GM12878 (cell line): ENCODE measurements at regions not wholly inside any gene's neighbourhood (a gene's known extent, or its start where the extent isn't known, plus 50 kb on each side); places are given as distances from the start of the nearest gene placed in this dataset.

ENCODE experiments used
- ATAC-seq: fragments of 200-7000 bp; cut with Tn5 transposase; 3 replicates; pipeline ENCODE4 v1.9.1; 2020; ENCODE audit warnings: mild to moderate bottlenecking, moderate library complexity
- BruUV-seq: library from RNA; stranded (reverse); fragments of 400-500 nt; replicated peaks from 2 replicates; lab custom pipeline; 2021; lab: Mats Ljungman, UMichigan
- CTCF ChIA-PET: fragments of 300-600 bp; sonication (Branson Sonifier 250); formaldehyde crosslinking; extraction: SDS; loops from one replicate; lab custom pipeline; 2021; ENCODE audit warnings: inconsistent platforms; lab: Yijun Ruan, JAX
- POLR2A ChIA-PET: fragments of 350-600 bp; formaldehyde crosslinking; extraction: SDS; loops from one replicate; lab custom pipeline; 2021; ENCODE audit warnings: inconsistent platforms; lab: Charles Lee
- RAD21 ChIA-PET: fragments of 300-600 bp; sonication (Branson Sonifier 250); formaldehyde crosslinking; loops from one replicate; lab custom pipeline; 2023; ENCODE audit warnings: antibody characterized with exemption; ENCODE audit not compliant: unreplicated experiment; lab: Charles Lee
- SMC1A ChIA-PET: fragments of 300-600 bp; sonication (Branson Sonifier 250); formaldehyde crosslinking; loops from one replicate; lab custom pipeline; 2023; ENCODE audit not compliant: unreplicated experiment, uncharacterized antibody; lab: Charles Lee
- DNase-seq: peaks from one replicate; pipeline ENCODE4 v3.0.0-alpha.2; 2011; ENCODE audit warnings: low read depth, low spot score
- FAIRE-seq: peaks from 3 replicates; lab custom pipeline; 2011; peaks lifted over from hg19 to GRCh38; lab: Jason Lieb, UNC
- H2AFZ ChIP-seq: 2 replicates; pipeline ENCODE4 v1.6.0; 2011; ENCODE audit warnings: low read depth, low read length, control low read depth; ENCODE audit not compliant: control insufficient read depth
- H3K27ac ChIP-seq: 2 replicates; pipeline ENCODE4 v1.5.1; 2011; ENCODE audit warnings: control low read depth; ENCODE audit not compliant: control insufficient read depth, insufficient read depth
- H3K27me3 ChIP-seq, 2 experiments: replicated peaks in 1 of 2; 2 replicates each; pipeline versions ENCODE4 v1.6.0 to v1.6.1; 2011; ENCODE audit warnings: low read length in 1 of 2; ENCODE audit not compliant: control insufficient read depth in 2 of 2, insufficient read depth in 2 of 2
- H3K36me3 ChIP-seq, 2 experiments: 2 replicates each; pipeline ENCODE4 v1.5.1; 2011; ENCODE audit warnings: low read length in 1 of 2; ENCODE audit not compliant: control insufficient read depth in 2 of 2, insufficient read depth in 2 of 2
- H3K4me1 ChIP-seq: 2 replicates; pipeline ENCODE4 v1.6.1; 2011; ENCODE audit warnings: mild to moderate bottlenecking, low read length, moderate library complexity, mixed read lengths; ENCODE audit not compliant: control insufficient read depth, insufficient read depth
- H3K4me2 ChIP-seq: 2 replicates; pipeline ENCODE4 v1.6.0; 2011; ENCODE audit warnings: control low read depth; ENCODE audit not compliant: control insufficient read depth, insufficient read depth
- H3K4me3 ChIP-seq: fragments of 200-600 bp; sonication (generic); 2 replicates; pipeline ENCODE4 v1.5.1; 2016
- H3K79me2 ChIP-seq: 2 replicates; pipeline ENCODE4 v1.6.0; 2011; ENCODE audit warnings: low read length; ENCODE audit not compliant: control insufficient read depth, insufficient read depth
- H3K9ac ChIP-seq: 2 replicates; pipeline ENCODE4 v1.8.0; 2011; ENCODE audit warnings: low read length, control low read depth, mixed read lengths; ENCODE audit not compliant: control insufficient read depth, insufficient read depth
- H3K9me3 ChIP-seq: replicated peaks from 3 replicates; pipeline ENCODE4 v1.5.1; 2011; ENCODE audit warnings: mild to moderate bottlenecking, low read length; ENCODE audit not compliant: control insufficient read depth, insufficient read depth
- H4K20me1 ChIP-seq: 2 replicates; pipeline ENCODE4 v1.6.0; 2011; ENCODE audit not compliant: control insufficient read depth, insufficient read depth
- ATF7 ChIP-seq: fragments of 450-650 bp; IDR thresholded peaks from 2 replicates; pipeline ENCODE4 v1.6.1; 2016; ENCODE audit warnings: low read depth, mild to moderate bottlenecking
- BCL11A ChIP-seq: IDR thresholded peaks from 2 replicates; pipeline ENCODE4 v1.6.1; 2011; ENCODE audit warnings: low read depth, low read length
- BCL3 ChIP-seq: IDR thresholded peaks from 2 replicates; pipeline ENCODE4 v1.6.1; 2011; ENCODE audit warnings: borderline replicate concordance, low read depth, mild to moderate bottlenecking, moderate library complexity, low read length; ENCODE audit not compliant: insufficient read depth, poor library complexity, severe bottlenecking
- BMI1 ChIP-seq: fragments of 450-650 bp; IDR thresholded peaks from 2 replicates; pipeline ENCODE4 v1.6.1; 2016; ENCODE audit warnings: mild to moderate bottlenecking, moderate library complexity, borderline replicate concordance
- ELK1 ChIP-seq: IDR thresholded peaks from 2 replicates; pipeline ENCODE4 v1.6.1; 2012; ENCODE audit warnings: low read depth, low read length, improper control_type of control experiment
- ETV6 ChIP-seq, 2 experiments: fragments of 450-650 bp in 1 of 2; IDR thresholded peaks in 1 of 2; conservative IDR thresholded peaks in 1 of 2; 2 replicates each; pipeline ENCODE4 v1.6.1; 2014; ENCODE audit warnings: antibody characterized with exemption in 1 of 2, borderline replicate concordance in 1 of 2, low read depth in 1 of 2, mild to moderate bottlenecking in 1 of 2, moderate library complexity in 1 of 2
- FOXM1 ChIP-seq: IDR thresholded peaks from 2 replicates; pipeline ENCODE4 v1.6.1; 2012; ENCODE audit warnings: low read depth, mild to moderate bottlenecking, inconsistent platforms, low read length, moderate library complexity
- GATAD2B ChIP-seq: fragments of 450-650 bp; conservative IDR thresholded peaks from 2 replicates; pipeline ENCODE4 v1.6.1; 2017; ENCODE audit warnings: low read depth, mild to moderate bottlenecking, moderate library complexity
- HDGF ChIP-seq: fragments of 450-650 bp; IDR thresholded peaks from 2 replicates; pipeline ENCODE4 v1.6.1; 2016; ENCODE audit warnings: antibody characterized with exemption
- IKZF1 ChIP-seq: fragments of 450-650 bp; conservative IDR thresholded peaks from 2 replicates; pipeline ENCODE4 v1.6.1; 2017; ENCODE audit warnings: antibody characterized with exemption, mild to moderate bottlenecking
- IKZF2 ChIP-seq, 2 experiments: fragments of 450-650 bp; IDR thresholded peaks; 2 replicates each; pipeline ENCODE4 v1.6.1; 2017; ENCODE audit warnings: mild to moderate bottlenecking in 2 of 2, moderate library complexity in 2 of 2
- LARP7 ChIP-seq: fragments of 450-650 bp; IDR thresholded peaks from 2 replicates; pipeline ENCODE4 v1.6.1; 2017; ENCODE audit warnings: mild to moderate bottlenecking
- MEF2A ChIP-seq: IDR thresholded peaks from 2 replicates; pipeline ENCODE4 v1.6.1; 2011; ENCODE audit warnings: low read depth, mild to moderate bottlenecking, low read length, moderate library complexity; ENCODE audit not compliant: insufficient read depth
- MEF2B ChIP-seq: fragments of 450-650 bp; IDR thresholded peaks from 2 replicates; pipeline ENCODE4 v1.6.1; 2018; ENCODE audit warnings: mild to moderate bottlenecking, moderate library complexity; ENCODE audit not compliant: partially characterized antibody, poor library complexity, severe bottlenecking
- PAX5 ChIP-seq: IDR thresholded peaks from 2 replicates; pipeline ENCODE4 v1.6.1; 2011; ENCODE audit warnings: low read depth, low read length, borderline replicate concordance
- RAD21 ChIP-seq: IDR thresholded peaks from 2 replicates; pipeline ENCODE4 v1.6.1; 2011; ENCODE audit warnings: mild to moderate bottlenecking, low read depth, low read length, moderate library complexity; ENCODE audit not compliant: insufficient read depth
- RELB ChIP-seq: fragments of 450-650 bp; IDR thresholded peaks from 2 replicates; pipeline ENCODE4 v1.6.1; 2017; ENCODE audit warnings: low read depth, mild to moderate bottlenecking, moderate library complexity
- RUNX3 ChIP-seq: IDR thresholded peaks from 2 replicates; pipeline ENCODE4 v1.6.1; 2012; ENCODE audit warnings: low read length, inconsistent platforms
- ZNF24 ChIP-seq: fragments of 450-650 bp; IDR thresholded peaks from 2 replicates; pipeline ENCODE4 v1.6.1; 2017; ENCODE audit warnings: antibody characterized with exemption, mild to moderate bottlenecking
- ZNF384 ChIP-seq: IDR thresholded peaks from 2 replicates; pipeline ENCODE4 v1.6.1; 2012; ENCODE audit warnings: low read depth, mild to moderate bottlenecking, low read length, improper control_type of control experiment, borderline replicate concordance
- WGBS: methylation state at CpG from one replicate; pipeline ENCODE4 v1.1.6; 2016; ENCODE audit warnings: low lambda C conversion rate; ENCODE audit not compliant: insufficient replicate concordance, insufficient coverage; ENCODE audit errors: missing lambda C conversion rate; 5-methylcytosine and 5-hydroxymethylcytosine counted together
- in situ Hi-C: fragments of 300-500 bp; cut with MboI; formaldehyde crosslinking; loops from 9 replicates; pipeline ENCODE4 v1.14.3; 2018; ENCODE audit warnings: mixed read lengths
- intact Hi-C: fragments of 100-400 bp; cut with micrococcal nuclease; formaldehyde crosslinking; loops from one replicate; pipeline ENCODE4 v1.14.2; 2022; ENCODE audit not compliant: unreplicated experiment

GRCh38 chr22:22111267-22111751 lies 128.7 kb upstream of the TOP3B start:
- POLR2A ChIA-PET, result interaction anchor here (0.5 to 4.3 kb wide), 16 partner anchors 9 to 843 kb away, joined by 3 to 18 read pairs (median 4); no protein-coding TSS in a partner anchor
- 2% methylated on average over 4 of the region's 4 CpGs for WGBS
- intact Hi-C loops (loop anchor here (1.0 to 5.0 kb wide), 6 partner anchors 12 to 846 kb away; no protein-coding TSS in a partner anchor), in situ Hi-C loops (no loop called here)
- Histone ChIP-seq H3K27ac (peak overlapping the region; percentile 88), H3K36me3 (no peaks in the 10 kb centered on the region), H3K4me3 (no peak overlapping the region), H3K9me3 (no peaks in the 10 kb centered on the region), H3K9ac (peak overlapping the region; percentile 58; the same call in 1 of the 2 replicates), H3K4me1 (peaks cover 18% of the 10 kb centered on the region), H3K27me3 (no peaks in the 10 kb centered on the region), H2AFZ (peak overlapping the region; percentile 60), H4K20me1 (no peaks in the 10 kb centered on the region), H3K79me2 (no peaks in the 10 kb centered on the region), H3K4me2 (peak overlapping the region; percentile 86)
- peak; percentile 86 for DNase-seq
- SMC1A ChIA-PET, result interaction anchor here (0.7 to 7.6 kb wide), 31 partner anchors 8 to 843 kb away, joined by 3 to 87 read pairs (median 7); no protein-coding TSS in a partner anchor
- CTCF ChIA-PET, result interaction anchor here (0.7 to 6.6 kb wide), 43 partner anchors 8 to 848 kb away, joined by 3 to 104 read pairs (median 7); no protein-coding TSS in a partner anchor
- peak; percentile 90 for ATAC-seq
- RAD21 ChIA-PET, result interaction anchor here (0.6 to 3.9 kb wide), 31 partner anchors 8 to 844 kb away, joined by 3 to 72 read pairs (median 6); no protein-coding TSS in a partner anchor
- peak; percentile 99 for FAIRE-seq
- BruUV-seq, result no TSS peak
- TF ChIP-seq ETV6 (conservative IDR thresholded peaks at IDR 0.05 in 1 of 2, IDR thresholded peaks at IDR 0.05 in 1 of 2; ENCODE audit: borderline replicate concordance in 1 of 2, low read depth in 1 of 2) (no peak), ELK1 (no peak), LARP7 (no peak), ATF7 (peak; percentile 38; the same call in 1 of the 2 replicates), HDGF (peak; percentile 34; the same call in 1 of the 2 replicates), ZNF384 (no peak), IKZF1 (peak; percentile 96), RAD21 (no peak), RUNX3 (peak; percentile 49), MEF2A (0 out of 2 replicates have a peak, but pooled peaks have one; percentile 34), RELB (peak; percentile 74), IKZF2 (IDR thresholded peaks at IDR 0.05) (peak; percentile 91 to 96), BMI1 (no peak), PAX5 (peak; percentile 88), BCL11A (peak; percentile 54), MEF2B (peak; percentile 79), GATAD2B (peak; percentile 74; the same call in 1 of the 2 replicates), ZNF24 (no peak), FOXM1 (0 out of 2 replicates have a peak, but pooled peaks have one; percentile 20), BCL3 (peak; percentile 19)
